GM19372 (cell line): ENCODE measurements at regions not wholly inside any gene's neighbourhood (a gene's known extent, or its start where the extent isn't known, plus 50 kb on each side); places are given as distances from the start of the nearest gene placed in this dataset.
"Not testable (repeated sequence)": the region's sequence is repeated elsewhere in the genome, so short reads cannot be mapped to it uniquely, and the experiment has no call there.

Experiments used
- ATAC-seq: cut with Tn5 transposase; IDR thresholded peaks from one replicate; pipeline ENCODE4 v1.9.1; 2021; ENCODE audit warnings: mild to moderate bottlenecking, low read depth, moderate library complexity; ENCODE audit not compliant: unreplicated experiment

- ATAC-seq, result no peak
These were observed 549.1 kb upstream of the MIR17HG start for GRCh38 chr13:90798381-90798780.

GRCh38 chr13:90800082-90800746 is 547.3 kb upstream of the MIR17HG start:
- ATAC-seq, result no peak

- no peak for ATAC-seq
These were observed 545.9 kb upstream of the MIR17HG start for GRCh38 chr13:90801621-90802020.

GRCh38 chr13:90803210-90803609 is 544.3 kb upstream of the MIR17HG start:
- ATAC-seq, result no peak

- no peak for ATAC-seq
These were observed 541.4 kb upstream of the MIR17HG start for GRCh38 chr13:90806016-90806615.

GRCh38 chr13:90806892-90807291 is 540.6 kb upstream of the MIR17HG start:
- ATAC-seq, result no peak

- ATAC-seq, result no peak
These were observed 538.6 kb upstream of the MIR17HG start for GRCh38 chr13:90808838-90809237.

- no peak for ATAC-seq
These were observed 523.5 kb upstream of the MIR17HG start for GRCh38 chr13:90824032-90824431.

GRCh38 chr13:90826688-90827087 is 520.8 kb upstream of the MIR17HG start:
- ATAC-seq, result no peak

GRCh38 chr13:90830782-90831181 is 516.7 kb upstream of the MIR17HG start:
- ATAC-seq, result no peak

GRCh38 chr13:90833951-90834350 is 513.5 kb upstream of the MIR17HG start:
- ATAC-seq, result no peak

GRCh38 chr13:90834700-90835099 is 512.8 kb upstream of the MIR17HG start:
- no peak for ATAC-seq

GRCh38 chr13:90835826-90836225 is 511.7 kb upstream of the MIR17HG start:
- no peak for ATAC-seq

- no peak for ATAC-seq
These were observed 509.0 kb upstream of the MIR17HG start for GRCh38 chr13:90838317-90838960.

GRCh38 chr13:90839061-90839460 is 508.4 kb upstream of the MIR17HG start:
- ATAC-seq, result no peak

GRCh38 chr13:90846936-90847335 is 500.6 kb upstream of the MIR17HG start:
- no peak for ATAC-seq

- ATAC-seq, result not testable (repeated sequence)
These were observed 493.8 kb upstream of the MIR17HG start for GRCh38 chr13:90853666-90854065.

- ATAC-seq, result no peak
These were observed 489.6 kb upstream of the MIR17HG start for GRCh38 chr13:90857921-90858320.

GRCh38 chr13:90866006-90866405 is 481.5 kb upstream of the MIR17HG start:
- no peak for ATAC-seq

GRCh38 chr13:90867336-90867683 is 480.2 kb upstream of the MIR17HG start:
- ATAC-seq, result peak; percentile 94

GRCh38 chr13:90868321-90868920 is 479.1 kb upstream of the MIR17HG start:
- ATAC-seq, result no peak

GRCh38 chr13:90869580-90869979 is 477.9 kb upstream of the MIR17HG start:
- no peak for ATAC-seq
